Nephron progenitor cell (in vitro differentiated cells): ENCODE measurements at regions not wholly inside any gene's neighbourhood (a gene's known extent, or its start where the extent isn't known, plus 50 kb on each side); places are given as distances from the start of the nearest gene placed in this dataset.

Source experiments
- DNase-seq: peaks from one replicate; pipeline ENCODE4 v3.0.0; 2021
- H3K27ac Mint-ChIP-seq: 2 replicates; pipeline ENCODE4 v1.8.0; 2021; ENCODE audit warnings: mild to moderate bottlenecking, moderate library complexity, mixed read lengths
- H3K27me3 Mint-ChIP-seq: 2 replicates; pipeline ENCODE4 v1.8.0; 2021; ENCODE audit warnings: mild to moderate bottlenecking, low read depth, mixed read lengths; ENCODE audit not compliant: poor library complexity
- H3K36me3 Mint-ChIP-seq: 2 replicates; pipeline ENCODE4 v1.8.0; 2021; ENCODE audit warnings: low read depth, mixed read lengths
- H3K4me1 Mint-ChIP-seq: 2 replicates; pipeline ENCODE4 v1.8.0; 2021; ENCODE audit warnings: mixed read lengths
- H3K4me3 Mint-ChIP-seq: 2 replicates; pipeline ENCODE4 v1.8.0; 2021; ENCODE audit warnings: mild to moderate bottlenecking, moderate library complexity, mixed read lengths
- H3K9me3 Mint-ChIP-seq: 2 replicates; pipeline ENCODE4 v1.8.0; 2021; ENCODE audit warnings: mild to moderate bottlenecking, moderate library complexity, mixed read lengths
- CTCF ChIP-seq: fragments of 200-600 bp; sonication (generic); IDR thresholded peaks from 2 replicates; pipeline ENCODE4 v1.5.0; 2021; ENCODE audit warnings: antibody characterized with exemption

GRCh38 chr15:96273317-96274086 is 57.0 kb upstream of the NR2F2 start:
- Mint-ChIP-seq H3K27me3 (peaks cover 3% of the 10 kb centered on the region), H3K9me3 (peaks cover 6% of the 10 kb centered on the region), H3K27ac (no peak overlapping the region), H3K4me1 (peaks cover 32% of the 10 kb centered on the region), H3K4me3 (no peak overlapping the region), H3K36me3 (peaks cover 97% of the 10 kb centered on the region)
- DNase-seq = no peak
- TF ChIP-seq CTCF = no peak

- Mint-ChIP-seq H3K27me3 (peaks cover 3% of the 10 kb centered on the region), H3K9me3 (peaks cover 4% of the 10 kb centered on the region), H3K4me3 (no peak overlapping the region), H3K27ac (no peak overlapping the region), H3K36me3 (peaks cover 95% of the 10 kb centered on the region), H3K4me1 (peaks cover 27% of the 10 kb centered on the region)
- TF ChIP-seq CTCF = no peak
- no peak for DNase-seq
These were observed 56.4 kb upstream of the NR2F2 start for GRCh38 chr15:96274087-96274440.

- peaks cover 21% of the 10 kb centered on the region for H3K4me1 Mint-ChIP-seq
- peaks cover 4% of the 10 kb centered on the region for H3K9me3 Mint-ChIP-seq
- DNase-seq = no peak
- no peak overlapping the region for H3K4me3 Mint-ChIP-seq
- H3K36me3 Mint-ChIP-seq = peaks cover 95% of the 10 kb centered on the region
- TF ChIP-seq CTCF = no peak
- no peak overlapping the region for H3K27ac Mint-ChIP-seq
- peaks cover 3% of the 10 kb centered on the region for H3K27me3 Mint-ChIP-seq
These were observed 55.8 kb upstream of the NR2F2 start for GRCh38 chr15:96274698-96275097.

- H3K36me3 Mint-ChIP-seq = peaks cover 95% of the 10 kb centered on the region
- H3K27ac Mint-ChIP-seq = no peak overlapping the region
- no peak for DNase-seq
- TF ChIP-seq CTCF = no peak
- peaks cover 18% of the 10 kb centered on the region for H3K9me3 Mint-ChIP-seq
- H3K27me3 Mint-ChIP-seq = peaks cover 3% of the 10 kb centered on the region
- no peak overlapping the region for H3K4me3 Mint-ChIP-seq
- peaks cover 13% of the 10 kb centered on the region for H3K4me1 Mint-ChIP-seq
These were observed 53.9 kb upstream of the NR2F2 start for GRCh38 chr15:96276438-96277210.
